Uterus (tissue), 2 donors: ENCODE measurements at regions not wholly inside any gene's neighbourhood (a gene's known extent, or its start where the extent isn't known, plus 50 kb on each side); places are given as distances from the start of the nearest gene placed in this dataset.

Experiments used
- POLR2A ChIP-seq, 2 donors: fragments of 450-650 bp; IDR thresholded peaks; one replicate each; pipeline ENCODE4 v1.6.1; 2016; ENCODE audit warnings: antibody characterized with exemption in 2 of 2, mild to moderate bottlenecking in 1 of 2, moderate library complexity in 1 of 2
- TF ChIP-seq, protein P1 (sequence below), 4 experiments: fragments of 200-600 bp in 2 of 4; fragments of 450-650 bp in 2 of 4; sonication (generic) in 2 of 4; IDR thresholded peaks; one replicate each; pipeline ENCODE4 v1.5.1; 2016 to 2019; ENCODE audit warnings: antibody characterized with exemption in 4 of 4, mild to moderate bottlenecking in 2 of 4, moderate library complexity in 1 of 4

DNA sequence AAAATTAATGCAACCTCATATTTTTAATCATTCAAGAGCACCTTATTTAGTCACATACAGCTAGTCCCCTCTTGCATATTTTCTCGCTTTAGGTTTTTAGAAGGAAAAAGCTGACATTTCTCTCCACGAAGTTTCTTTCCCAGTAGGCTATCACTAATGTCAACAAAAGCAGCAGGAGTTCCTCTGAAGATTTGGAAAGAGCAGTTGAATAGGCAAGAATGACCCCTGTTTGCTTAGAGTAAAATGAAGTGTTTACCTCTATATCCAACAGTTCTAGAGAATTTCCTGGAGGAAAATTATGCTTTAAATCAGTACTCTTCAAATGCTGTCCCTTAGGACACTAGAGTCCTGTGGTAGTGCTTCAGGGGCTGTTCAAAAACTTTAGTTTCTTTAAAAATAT, 188.1 kb upstream of the PRKD1 start:
- TF ChIP-seq, protein P1, sequence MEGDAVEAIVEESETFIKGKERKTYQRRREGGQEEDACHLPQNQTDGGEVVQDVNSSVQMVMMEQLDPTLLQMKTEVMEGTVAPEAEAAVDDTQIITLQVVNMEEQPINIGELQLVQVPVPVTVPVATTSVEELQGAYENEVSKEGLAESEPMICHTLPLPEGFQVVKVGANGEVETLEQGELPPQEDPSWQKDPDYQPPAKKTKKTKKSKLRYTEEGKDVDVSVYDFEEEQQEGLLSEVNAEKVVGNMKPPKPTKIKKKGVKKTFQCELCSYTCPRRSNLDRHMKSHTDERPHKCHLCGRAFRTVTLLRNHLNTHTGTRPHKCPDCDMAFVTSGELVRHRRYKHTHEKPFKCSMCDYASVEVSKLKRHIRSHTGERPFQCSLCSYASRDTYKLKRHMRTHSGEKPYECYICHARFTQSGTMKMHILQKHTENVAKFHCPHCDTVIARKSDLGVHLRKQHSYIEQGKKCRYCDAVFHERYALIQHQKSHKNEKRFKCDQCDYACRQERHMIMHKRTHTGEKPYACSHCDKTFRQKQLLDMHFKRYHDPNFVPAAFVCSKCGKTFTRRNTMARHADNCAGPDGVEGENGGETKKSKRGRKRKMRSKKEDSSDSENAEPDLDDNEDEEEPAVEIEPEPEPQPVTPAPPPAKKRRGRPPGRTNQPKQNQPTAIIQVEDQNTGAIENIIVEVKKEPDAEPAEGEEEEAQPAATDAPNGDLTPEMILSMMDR (IDR thresholded peaks at IDR 0.05) = no peak
- TF ChIP-seq POLR2A (IDR thresholded peaks at IDR 0.05) = no peak
